Mucosa of descending colon (tissue), 3 donors: ENCODE measurements at regions not wholly inside any gene's neighbourhood (a gene's known extent, or its start where the extent isn't known, plus 50 kb on each side); places are given as distances from the start of the nearest gene placed in this dataset.

Source experiments
- ATAC-seq: fragments of 200-7000 bp; cut with Tn5 transposase; one replicate; pipeline ENCODE4 v1.9.1; 2020; ENCODE audit warnings: mild to moderate bottlenecking, moderate library complexity
- DNase-seq, 3 donors: peaks; one replicate each; pipeline ENCODE4 v3.0.0-alpha.2; 2020
- H3K36me3 ChIP-seq: fragments of 200-600 bp; one replicate; pipeline ENCODE4 v1.8.0; 2021; ENCODE audit warnings: low read depth, mild to moderate bottlenecking
- H3K4me1 ChIP-seq: fragments of 200-600 bp; one replicate; pipeline ENCODE4 v1.8.0; 2021; ENCODE audit warnings: low read depth, mild to moderate bottlenecking
- H3K4me3 ChIP-seq: fragments of 200-600 bp; one replicate; pipeline ENCODE4 v1.8.0; 2021; ENCODE audit warnings: mild to moderate bottlenecking
- H3K9me3 ChIP-seq: fragments of 200-600 bp; one replicate; pipeline ENCODE4 v1.8.0; 2021; ENCODE audit warnings: mild to moderate bottlenecking
- intact Hi-C, 2 donors: fragments of 100-400 bp; cut with DNase I in 1 of 2; cut with micrococcal nuclease in 1 of 2; formaldehyde crosslinking; loops; one replicate each; pipeline versions ENCODE4 v1.11.0 to v1.11.1; 2022; cut with DNase I, micrococcal nuclease
- TF ChIP-seq, protein P1 (sequence below): fragments of 200-600 bp; IDR thresholded peaks from one replicate; pipeline ENCODE4 v1.8.0; 2022; ENCODE audit warnings: antibody characterized with exemption, mild to moderate bottlenecking
- donor health status: DM: no; HTN: no; CAD: no; lungs with moderate emphysema.
- donor health status: DM: no; HTN: no; CAD: no.
- donor health status: DM: no; HTN: yes; CAD: no.

DNA sequence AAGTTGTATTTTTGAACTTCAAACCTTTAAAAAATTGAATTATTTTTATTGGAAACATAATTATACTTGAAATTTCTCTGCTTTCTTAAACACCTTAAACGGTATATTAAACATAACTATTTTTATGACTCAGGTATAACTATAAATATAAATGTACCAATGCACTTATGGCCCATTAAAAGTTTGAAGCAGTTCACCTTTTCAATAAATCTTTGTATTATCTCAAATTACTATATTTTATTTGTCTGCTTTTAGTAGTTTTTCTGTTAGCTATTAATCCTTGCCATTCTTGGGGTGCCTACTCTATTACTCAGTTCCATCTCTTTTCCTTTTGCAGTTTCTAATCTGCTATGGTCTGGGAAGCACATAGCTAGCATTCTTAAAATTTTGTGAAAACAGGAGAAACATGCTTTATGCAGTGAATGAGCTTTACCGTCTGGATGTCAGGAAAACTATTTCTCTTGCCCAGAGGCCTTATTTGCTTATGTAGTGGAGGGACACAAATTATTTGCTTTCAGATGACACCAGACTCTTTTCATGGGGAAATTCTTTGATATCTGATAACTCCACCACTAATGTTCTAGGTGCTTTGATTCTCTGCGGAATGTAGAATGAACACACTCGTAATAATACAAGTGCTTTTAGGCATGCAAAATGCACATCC lies 378.9 kb upstream of the CITED2 start:
- TF ChIP-seq, protein P1, sequence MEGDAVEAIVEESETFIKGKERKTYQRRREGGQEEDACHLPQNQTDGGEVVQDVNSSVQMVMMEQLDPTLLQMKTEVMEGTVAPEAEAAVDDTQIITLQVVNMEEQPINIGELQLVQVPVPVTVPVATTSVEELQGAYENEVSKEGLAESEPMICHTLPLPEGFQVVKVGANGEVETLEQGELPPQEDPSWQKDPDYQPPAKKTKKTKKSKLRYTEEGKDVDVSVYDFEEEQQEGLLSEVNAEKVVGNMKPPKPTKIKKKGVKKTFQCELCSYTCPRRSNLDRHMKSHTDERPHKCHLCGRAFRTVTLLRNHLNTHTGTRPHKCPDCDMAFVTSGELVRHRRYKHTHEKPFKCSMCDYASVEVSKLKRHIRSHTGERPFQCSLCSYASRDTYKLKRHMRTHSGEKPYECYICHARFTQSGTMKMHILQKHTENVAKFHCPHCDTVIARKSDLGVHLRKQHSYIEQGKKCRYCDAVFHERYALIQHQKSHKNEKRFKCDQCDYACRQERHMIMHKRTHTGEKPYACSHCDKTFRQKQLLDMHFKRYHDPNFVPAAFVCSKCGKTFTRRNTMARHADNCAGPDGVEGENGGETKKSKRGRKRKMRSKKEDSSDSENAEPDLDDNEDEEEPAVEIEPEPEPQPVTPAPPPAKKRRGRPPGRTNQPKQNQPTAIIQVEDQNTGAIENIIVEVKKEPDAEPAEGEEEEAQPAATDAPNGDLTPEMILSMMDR, result no peak
- no peaks in the 10 kb centered on the region for H3K9me3 ChIP-seq
- peaks cover 4% of the 10 kb centered on the region for H3K4me1 ChIP-seq
- H3K4me3 ChIP-seq, result no peak overlapping the region
- intact Hi-C loops, result no loop called here
- DNase-seq (no peak), ATAC-seq (no peak)
- no peaks in the 10 kb centered on the region for H3K36me3 ChIP-seq

DNA sequence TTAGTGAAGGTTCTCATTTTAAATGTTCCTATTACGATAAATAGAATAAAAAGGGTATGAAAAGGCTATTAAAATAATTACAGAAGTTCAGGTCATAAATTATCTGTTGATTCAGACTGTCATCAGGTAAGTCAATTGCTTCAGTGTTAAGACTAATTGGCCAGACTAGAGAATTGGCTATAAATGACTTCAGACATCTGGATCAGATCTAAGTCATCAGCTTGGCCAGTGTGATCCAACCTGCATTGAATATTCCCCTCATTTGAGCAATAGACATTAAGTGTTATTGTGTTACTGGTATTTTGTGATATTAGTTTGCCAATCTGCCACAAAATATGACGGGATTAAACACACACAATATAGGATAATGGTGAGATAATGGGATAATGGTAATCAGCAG lies 377.6 kb upstream of the CITED2 start:
- ATAC-seq (no peak), DNase-seq (no peak)
- Histone ChIP-seq H3K36me3 (no peaks in the 10 kb centered on the region), H3K9me3 (no peaks in the 10 kb centered on the region), H3K4me1 (peaks cover 4% of the 10 kb centered on the region), H3K4me3 (no peak overlapping the region)
- TF ChIP-seq, protein P1, result no peak
- intact Hi-C loops, result no loop called here

DNA sequence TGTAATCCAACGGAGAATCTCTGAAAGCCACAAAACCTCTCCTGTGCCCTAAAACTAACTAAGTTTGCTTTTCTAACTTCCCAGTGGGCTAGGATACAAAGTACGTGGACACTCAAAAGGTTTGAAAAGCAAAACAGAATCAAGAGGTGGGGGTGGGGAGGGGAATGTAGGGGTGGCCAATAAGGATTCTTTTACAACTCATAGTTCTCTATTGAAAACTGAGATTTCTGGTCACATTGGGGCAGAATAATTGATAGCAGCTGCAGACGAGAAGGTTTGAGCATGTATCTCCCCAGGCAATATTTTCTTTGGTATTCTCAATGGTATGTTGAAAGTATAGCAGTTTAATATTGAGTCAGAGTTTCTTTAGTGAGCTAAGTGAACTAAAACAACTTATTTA lies 376.7 kb upstream of the CITED2 start:
- Histone ChIP-seq H3K36me3 (no peaks in the 10 kb centered on the region), H3K4me3 (no peak overlapping the region), H3K4me1 (peaks cover 4% of the 10 kb centered on the region), H3K9me3 (no peaks in the 10 kb centered on the region)
- DNase-seq, result no peak
- intact Hi-C loops, result no loop called here
- ATAC-seq, result no peak
- TF ChIP-seq, protein P1, result no peak

DNA sequence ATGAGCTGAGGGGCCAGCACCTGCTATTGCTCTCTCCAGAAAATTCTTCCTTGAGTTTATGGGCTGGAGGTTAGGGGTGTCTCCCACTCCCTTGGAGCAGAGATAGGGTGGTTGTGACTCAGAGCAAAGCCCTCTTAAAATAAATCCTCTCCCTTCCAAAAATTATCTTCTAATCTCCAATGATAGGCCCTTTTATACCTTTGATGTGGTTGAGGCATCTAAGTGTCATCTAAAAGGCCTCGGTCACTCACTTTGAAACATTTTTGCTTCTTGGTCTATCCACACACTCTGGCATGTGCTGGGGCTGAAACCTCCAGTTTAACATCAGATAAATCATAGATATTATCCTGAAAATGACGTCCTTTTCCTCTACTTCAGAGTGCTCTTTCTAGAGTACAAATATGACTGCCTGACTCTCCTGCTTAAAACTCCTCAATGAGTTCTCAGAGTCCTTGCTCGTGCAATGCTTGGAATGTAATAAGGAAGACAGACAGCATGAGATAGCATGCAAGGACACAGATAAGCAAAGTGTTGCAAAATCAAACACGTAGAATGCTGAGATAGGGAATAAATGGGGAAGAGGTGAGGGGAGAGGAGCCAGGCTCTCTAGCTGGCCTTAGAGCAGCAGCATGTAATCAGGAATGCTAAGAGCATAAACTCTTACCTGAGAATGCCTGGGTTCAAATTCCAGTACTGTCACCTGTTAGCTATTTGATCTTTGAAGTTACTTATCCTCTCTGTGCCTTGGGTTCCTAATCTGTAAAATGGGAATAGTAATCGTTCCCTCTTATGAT lies 374.1 kb upstream of the CITED2 start:
- Histone ChIP-seq H3K4me1 (no peaks in the 10 kb centered on the region), H3K36me3 (no peaks in the 10 kb centered on the region), H3K4me3 (no peak overlapping the region), H3K9me3 (no peaks in the 10 kb centered on the region)
- ATAC-seq (peak; percentile 90), DNase-seq (peak in 1 of 3 donors; percentile 30)
- TF ChIP-seq, protein P1, result no peak
- intact Hi-C loops, result no loop called here

DNA sequence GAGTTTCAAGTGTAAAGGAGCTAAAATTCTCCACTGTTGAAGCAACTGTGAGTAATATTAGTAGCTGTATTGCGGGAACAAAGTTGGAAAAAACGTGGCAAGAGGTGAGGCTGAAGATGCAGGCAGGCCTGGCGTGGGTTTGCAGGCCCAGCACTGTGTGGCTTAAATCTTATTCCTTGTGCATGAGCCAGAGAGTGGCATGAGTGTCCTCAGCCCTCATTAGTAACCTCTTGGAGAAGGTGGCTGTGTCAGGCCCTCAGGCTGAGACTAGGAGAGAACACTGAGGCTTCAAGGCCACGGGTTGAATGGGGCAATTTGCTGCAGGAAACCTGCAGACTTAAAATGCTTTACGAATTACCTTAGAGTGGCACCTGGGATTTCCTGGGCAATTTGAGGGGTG lies 372.7 kb upstream of the CITED2 start:
- TF ChIP-seq, protein P1, result no peak
- H3K36me3 ChIP-seq, result no peaks in the 10 kb centered on the region
- H3K4me3 ChIP-seq, result no peak overlapping the region
- no peaks in the 10 kb centered on the region for H3K4me1 ChIP-seq
- H3K9me3 ChIP-seq, result no peaks in the 10 kb centered on the region
- ATAC-seq (no peak), DNase-seq (no peak)
- intact Hi-C loops, result no loop called here
